Neural crest cell (in vitro differentiated cells): ENCODE measurements at regions not wholly inside any gene's neighbourhood (a gene's known extent, or its start where the extent isn't known, plus 50 kb on each side); places are given as distances from the start of the nearest gene placed in this dataset.
"Not testable (repeated sequence)": the region's sequence is repeated elsewhere in the genome, so short reads cannot be mapped to it uniquely, and the experiment has no call there.

Source experiments
- DNase-seq: peaks from one replicate; pipeline ENCODE4 v3.0.0; 2021; ENCODE audit warnings: low read depth, mixed read lengths, low spot score
- H3K27ac Mint-ChIP-seq: one replicate; pipeline ENCODE4 v1.8.0; 2021; ENCODE audit warnings: mild to moderate bottlenecking, mixed read lengths; ENCODE audit not compliant: unreplicated experiment
- H3K27me3 Mint-ChIP-seq: 2 replicates; pipeline ENCODE4 v1.8.0; 2021; ENCODE audit warnings: low read depth, mild to moderate bottlenecking, mixed read lengths
- H3K36me3 Mint-ChIP-seq: 2 replicates; pipeline ENCODE4 v1.8.0; 2021; ENCODE audit warnings: low read depth, mild to moderate bottlenecking, mixed read lengths
- H3K4me1 Mint-ChIP-seq: 2 replicates; pipeline ENCODE4 v1.8.0; 2021; ENCODE audit warnings: mixed read lengths
- H3K4me3 Mint-ChIP-seq: one replicate; pipeline ENCODE4 v1.8.0; 2021; ENCODE audit warnings: mild to moderate bottlenecking, mixed read lengths
- H3K9me3 Mint-ChIP-seq: 2 replicates; pipeline ENCODE4 v1.8.0; 2021; ENCODE audit warnings: mixed read lengths
- CTCF ChIP-seq: fragments of 200-600 bp; sonication (generic); conservative IDR thresholded peaks from 2 replicates; pipeline ENCODE4 v1.5.0; 2021; ENCODE audit warnings: antibody characterized with exemption, mild to moderate bottlenecking

GRCh38 chr12:58757422-58757821 lies 162.9 kb downstream of the LRIG3 start:
- Mint-ChIP-seq H3K36me3 (peaks cover 8% of the 10 kb centered on the region), H3K27me3 (no peaks in the 10 kb centered on the region), H3K4me1 (peaks cover 25% of the 10 kb centered on the region), H3K27ac (no peak overlapping the region), H3K4me3 (no peak overlapping the region), H3K9me3 (peaks cover 9% of the 10 kb centered on the region)
- DNase-seq, result no peak
- TF ChIP-seq CTCF, result no peak

GRCh38 chr12:58759745-58760144 lies 160.6 kb downstream of the LRIG3 start:
- H3K36me3 Mint-ChIP-seq, H3K4me3 Mint-ChIP-seq, H3K27ac Mint-ChIP-seq, H3K9me3 Mint-ChIP-seq, H3K27me3 Mint-ChIP-seq, DNase-seq: not testable (repeated sequence)
- H3K4me1 Mint-ChIP-seq, result peaks cover 44% of the 10 kb centered on the region

GRCh38 chr12:58761308-58761707 lies 159.0 kb downstream of the LRIG3 start:
- Mint-ChIP-seq H3K4me3 (peak overlapping the region; percentile 12), H3K27me3 (no peaks in the 10 kb centered on the region), H3K9me3 (peaks cover 7% of the 10 kb centered on the region), H3K4me1 (peaks cover 58% of the 10 kb centered on the region), H3K36me3 (peaks cover 4% of the 10 kb centered on the region), H3K27ac (no peak overlapping the region)
- no peak for DNase-seq
- TF ChIP-seq CTCF, result no peak

DNA sequence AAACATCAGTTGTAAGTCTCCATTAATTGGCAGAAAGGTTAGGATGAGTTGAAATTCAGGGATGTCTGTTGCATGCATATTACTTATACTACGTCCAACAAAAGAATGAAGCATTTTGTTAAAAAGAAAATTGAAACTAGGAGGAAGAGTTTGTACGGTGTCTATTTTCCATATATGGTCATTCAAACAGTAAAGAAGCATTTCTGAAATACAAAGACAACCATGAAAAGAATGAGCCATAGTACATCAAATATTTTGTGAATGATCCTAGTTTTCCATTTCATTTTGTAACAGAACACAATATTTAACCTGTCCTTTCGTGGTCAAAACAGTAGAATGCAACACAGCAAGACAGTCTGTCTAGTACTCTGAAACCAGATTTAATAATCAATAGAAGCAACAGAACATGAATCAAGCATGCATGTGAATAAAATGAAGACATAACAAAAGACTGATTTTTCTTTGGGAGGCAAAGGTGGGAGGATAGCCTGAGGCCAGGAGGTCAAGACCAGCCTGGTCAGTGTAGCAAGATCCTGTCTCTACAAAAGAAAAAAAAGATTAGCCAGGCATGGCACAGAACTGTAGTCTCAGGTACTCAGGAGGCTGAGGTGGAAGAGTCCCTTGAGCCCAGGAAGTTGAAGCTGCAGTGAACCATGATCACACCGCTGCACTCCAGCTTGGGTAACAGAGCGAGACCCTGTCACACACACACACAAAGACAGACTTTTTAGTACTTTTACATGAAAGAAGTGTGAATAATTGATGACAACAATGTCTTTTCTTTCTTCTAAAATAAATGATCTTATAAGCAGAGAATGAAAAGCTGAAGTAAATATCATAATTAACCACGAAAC lies 156.0 kb downstream of the LRIG3 start:
- Mint-ChIP-seq H3K27me3 (no peaks in the 10 kb centered on the region), H3K9me3 (peaks cover 9% of the 10 kb centered on the region), H3K27ac (no peak overlapping the region), H3K36me3 (peaks cover 5% of the 10 kb centered on the region), H3K4me3 (peak overlapping the region; percentile 10), H3K4me1 (peaks cover 60% of the 10 kb centered on the region)
- TF ChIP-seq CTCF, result no peak
- no peak for DNase-seq

- peaks cover 5% of the 10 kb centered on the region for H3K36me3 Mint-ChIP-seq
These were observed 155.2 kb downstream of the LRIG3 start for GRCh38 chr12:58765076-58765475.

More at GRCh38 chr12:58765076-58765475, 155.2 kb downstream of the LRIG3 start:
- Mint-ChIP-seq H3K4me1 (peaks cover 54% of the 10 kb centered on the region), H3K27me3 (no peaks in the 10 kb centered on the region), H3K9me3 (peaks cover 12% of the 10 kb centered on the region), H3K4me3 (no peak overlapping the region), H3K27ac (no peak overlapping the region)
- TF ChIP-seq CTCF, result no peak
- no peak for DNase-seq
